Spinal cord (tissue), 9 donors: ENCODE measurements at regions not wholly inside any gene's neighbourhood (a gene's known extent, or its start where the extent isn't known, plus 50 kb on each side); places are given as distances from the start of the nearest gene placed in this dataset.
A peak's percentile ranks its signal among the peaks of the same experiment; 100 is the strongest.

Experiments
- DNase-seq, 6 donors: peaks; one replicate each; pipeline versions ENCODE4 v3.0.0 to v3.0.0-alpha.2; 2013 to 2015; ENCODE audit warnings: low spot score in 6 of 6, low read depth in 4 of 6
- H3K27ac ChIP-seq: one replicate; pipeline ENCODE4 v1.5.1; 2013; ENCODE audit warnings: low read depth, low read length, control low read depth
- H3K27me3 ChIP-seq: one replicate; pipeline ENCODE4 v1.6.1; 2013; ENCODE audit warnings: low read length; ENCODE audit not compliant: control insufficient read depth, insufficient read depth
- H3K36me3 ChIP-seq: one replicate; pipeline ENCODE4 v1.6.1; 2013; ENCODE audit warnings: low read length; ENCODE audit not compliant: control insufficient read depth, insufficient read depth
- H3K4me1 ChIP-seq: one replicate; pipeline ENCODE4 v1.6.1; 2013; ENCODE audit warnings: low read length; ENCODE audit not compliant: control insufficient read depth, insufficient read depth
- H3K4me3 ChIP-seq: one replicate; pipeline ENCODE4 v1.5.1; 2013; ENCODE audit warnings: low read depth, low read length, control low read depth
- H3K9me3 ChIP-seq: one replicate; pipeline ENCODE4 v1.6.1; 2013; ENCODE audit warnings: low read length; ENCODE audit not compliant: control insufficient read depth, insufficient read depth
- WGBS: methylation state at CpG from one replicate; pipeline ENCODE4 v1.1.5; 2013; ENCODE audit warnings: missing lambda C conversion rate; ENCODE audit not compliant: insufficient coverage; 5-methylcytosine and 5-hydroxymethylcytosine counted together
- donor health status: healthy.

DNA sequence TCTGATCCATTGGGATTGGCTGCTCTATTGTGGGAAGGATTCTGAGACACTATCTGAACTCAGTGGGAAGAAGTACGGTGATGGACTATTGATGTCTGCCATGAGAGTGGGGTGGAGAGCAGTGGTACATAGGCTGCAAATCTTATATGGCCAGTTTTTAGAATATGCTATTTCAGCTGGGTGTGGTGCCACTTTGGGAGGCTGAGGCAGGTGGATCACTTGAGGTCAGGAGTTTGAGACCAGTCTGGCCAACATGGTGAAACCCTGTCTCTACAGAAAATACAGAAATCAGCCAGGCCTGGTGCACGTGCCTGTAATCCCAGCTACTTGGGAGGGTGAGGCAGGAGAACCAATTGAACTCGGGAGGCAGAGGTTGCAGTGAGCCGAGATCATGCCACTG, 505.9 kb downstream of the MED13L start:
- Histone ChIP-seq H3K4me1 (no peaks in the 10 kb centered on the region), H3K4me3 (no peak overlapping the region), H3K27me3 (peaks cover 2% of the 10 kb centered on the region), H3K9me3 (no peaks in the 10 kb centered on the region), H3K27ac (no peak overlapping the region), H3K36me3 (no peaks in the 10 kb centered on the region)
- 87% methylated on average over 3 of the region's 4 CpGs for WGBS
- DNase-seq, result no peak

DNA sequence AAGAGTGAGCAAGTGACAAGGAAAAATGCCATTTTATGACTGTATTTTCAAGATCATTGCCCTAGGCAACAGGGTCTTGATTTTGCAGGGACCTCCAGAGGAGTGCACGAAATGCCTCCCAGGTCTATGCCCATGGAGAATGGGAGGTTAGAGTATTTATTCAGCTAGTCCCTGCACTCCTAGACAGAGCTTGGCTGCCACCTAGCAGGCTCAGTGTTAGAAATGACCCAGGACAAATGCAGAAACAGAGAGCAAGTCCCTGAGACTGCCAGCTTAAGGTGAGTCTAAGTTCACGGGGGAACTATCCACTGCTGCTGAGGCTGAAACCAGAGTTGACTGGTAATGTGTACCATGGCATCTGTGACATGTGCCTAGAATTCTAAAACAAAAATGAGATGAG, 506.4 kb downstream of the MED13L start:
- Histone ChIP-seq H3K36me3 (no peaks in the 10 kb centered on the region), H3K27ac (no peak overlapping the region), H3K4me3 (no peak overlapping the region), H3K27me3 (peaks cover 2% of the 10 kb centered on the region), H3K9me3 (no peaks in the 10 kb centered on the region), H3K4me1 (no peaks in the 10 kb centered on the region)
- WGBS, result 47% methylated on average over 1 of the region's 2 CpGs
- peak in 2 of 6 donors; percentile 13 to 41 for DNase-seq

DNA sequence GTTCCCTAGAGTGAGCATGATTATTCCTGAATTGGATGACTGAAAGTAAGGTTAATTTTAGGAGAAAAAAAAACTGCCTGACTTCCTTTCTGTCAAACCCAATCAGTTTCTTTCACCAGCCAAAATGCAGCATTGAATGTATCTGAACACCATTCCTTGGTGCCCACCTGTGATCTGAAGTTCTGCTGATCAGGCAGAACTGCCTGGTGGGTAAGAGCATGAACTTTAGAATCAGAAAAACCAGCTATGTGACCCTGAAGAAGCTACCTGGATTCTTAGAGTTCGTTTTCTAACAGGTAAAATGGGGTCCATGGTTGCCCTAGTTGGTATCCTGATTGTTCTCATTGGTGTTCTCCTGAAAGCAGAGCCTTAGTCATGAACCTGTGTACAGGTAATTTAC, 506.9 kb downstream of the MED13L start:
- no peaks in the 10 kb centered on the region for H3K9me3 ChIP-seq
- H3K4me3 ChIP-seq, result no peak overlapping the region
- no peak for DNase-seq
- WGBS, result 70% methylated on average over 1 of the region's 1 CpG
- no peak overlapping the region for H3K27ac ChIP-seq
- no peaks in the 10 kb centered on the region for H3K4me1 ChIP-seq
- no peaks in the 10 kb centered on the region for H3K36me3 ChIP-seq
- peaks cover 2% of the 10 kb centered on the region for H3K27me3 ChIP-seq

DNA sequence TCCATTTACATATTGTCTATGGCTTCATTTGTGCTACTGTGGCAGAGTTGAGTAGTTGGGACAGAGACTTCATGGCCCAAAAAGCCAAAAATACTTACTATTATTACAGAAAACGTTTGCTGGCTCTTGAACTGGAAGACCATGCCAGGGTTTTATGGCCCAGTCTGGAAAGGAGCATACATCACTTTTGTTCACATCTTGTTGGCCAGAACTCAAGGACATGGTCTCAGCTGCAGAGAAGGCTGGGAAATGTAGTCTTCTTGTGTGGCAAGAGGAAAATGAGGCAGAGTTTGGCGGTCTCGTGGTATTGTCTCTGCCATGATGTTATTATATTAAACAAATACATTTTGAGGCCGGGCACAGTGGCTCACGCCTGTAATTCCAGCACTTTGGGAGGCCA, 509.6 kb downstream of the MED13L start:
- no peaks in the 10 kb centered on the region for H3K4me1 ChIP-seq
- no peak overlapping the region for H3K4me3 ChIP-seq
- no peaks in the 10 kb centered on the region for H3K9me3 ChIP-seq
- no peak for DNase-seq
- H3K27me3 ChIP-seq, result peaks cover 2% of the 10 kb centered on the region
- no CpG with 5 or more reads among the region's 5 CpGs for WGBS
- H3K27ac ChIP-seq, result no peak overlapping the region
- no peaks in the 10 kb centered on the region for H3K36me3 ChIP-seq

DNA sequence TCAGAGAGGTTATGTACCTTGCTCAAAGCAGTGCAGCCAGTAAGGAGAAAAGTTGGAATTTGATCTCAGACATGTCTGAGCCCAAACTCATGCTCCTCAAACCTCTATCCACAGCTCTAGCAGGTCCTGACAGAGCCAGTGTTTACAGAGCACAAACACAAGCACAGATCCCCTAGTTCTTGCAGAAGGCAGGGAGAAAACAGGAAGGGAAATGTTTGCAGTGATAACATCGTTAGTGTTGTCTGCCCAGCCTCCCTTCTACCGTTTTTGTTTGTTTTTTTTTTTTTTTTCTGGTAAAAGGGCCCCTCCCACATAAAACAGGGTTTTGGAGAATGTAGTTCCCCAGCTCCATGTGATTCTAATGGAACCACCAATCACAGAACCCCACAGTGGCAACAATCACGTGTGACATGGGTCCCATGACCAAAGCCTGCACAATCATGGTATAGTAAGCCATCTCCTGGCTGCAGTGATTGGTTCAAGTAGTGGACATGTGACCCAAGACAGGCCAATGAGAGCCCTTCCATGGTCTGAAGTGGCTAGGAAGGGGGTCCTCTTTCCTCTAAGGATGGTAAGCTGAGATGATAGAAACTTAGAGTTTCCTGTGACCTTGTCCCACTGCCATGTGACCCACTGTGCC, 513.4 kb downstream of the MED13L start:
- DNase-seq, result no peak
- peaks cover 2% of the 10 kb centered on the region for H3K27me3 ChIP-seq
- 80% methylated on average over 1 of the region's 3 CpGs for WGBS

DNA sequence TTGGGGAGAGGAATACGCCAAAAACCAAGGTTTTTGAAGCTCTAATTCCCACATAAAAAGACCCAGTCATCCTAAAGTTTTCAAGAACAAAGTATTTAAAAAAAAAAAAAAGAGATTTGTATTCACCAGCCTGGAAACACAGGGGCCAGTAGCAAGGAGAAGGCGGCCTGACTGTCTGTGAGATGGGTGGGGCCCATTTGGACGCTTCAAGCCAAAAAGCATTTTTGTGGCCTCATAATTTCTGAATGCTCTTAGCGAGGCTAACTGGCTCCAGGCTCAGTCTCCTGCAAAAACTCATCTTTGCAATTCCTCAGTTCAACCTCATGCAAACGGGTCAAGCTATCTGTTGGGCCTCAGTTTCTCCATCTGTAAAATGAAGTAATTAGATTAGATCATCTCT, 514.1 kb downstream of the MED13L start:
- Histone ChIP-seq H3K27ac (no peak overlapping the region), H3K4me3 (no peak overlapping the region), H3K9me3 (no peaks in the 10 kb centered on the region), H3K4me1 (no peaks in the 10 kb centered on the region), H3K27me3 (peaks cover 2% of the 10 kb centered on the region), H3K36me3 (no peaks in the 10 kb centered on the region)
- 83% methylated on average over 2 of the region's 5 CpGs for WGBS
- DNase-seq, result no peak

More for the DNA sequence above, 513.4 kb downstream of the MED13L start:
- H3K27ac ChIP-seq, result no peak overlapping the region
- no peak overlapping the region for H3K4me3 ChIP-seq
- no peaks in the 10 kb centered on the region for H3K4me1 ChIP-seq
- no peaks in the 10 kb centered on the region for H3K36me3 ChIP-seq
- no peaks in the 10 kb centered on the region for H3K9me3 ChIP-seq

DNA sequence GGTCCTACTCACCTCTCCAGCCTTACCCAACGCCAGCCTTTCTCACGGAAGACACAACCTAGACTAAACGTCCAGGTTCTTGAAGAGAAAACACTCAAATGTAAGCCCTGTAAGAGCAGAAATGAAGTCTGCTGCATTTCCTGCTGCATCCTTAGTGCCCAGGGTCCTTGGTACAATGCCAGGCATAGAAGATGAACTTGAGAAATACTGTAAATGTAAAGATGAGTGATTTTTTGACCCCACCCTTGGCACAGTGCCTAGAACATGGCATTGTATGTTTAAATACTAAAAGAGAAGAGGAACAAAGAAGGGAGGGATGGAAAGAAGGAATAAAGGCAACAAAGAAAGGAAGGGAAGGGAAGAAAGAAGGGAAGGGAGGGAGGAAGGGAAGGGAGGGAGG, 514.6 kb downstream of the MED13L start:
- H3K36me3 ChIP-seq, result no peaks in the 10 kb centered on the region
- DNase-seq, result no peak
- H3K4me3 ChIP-seq, result no peak overlapping the region
- H3K4me1 ChIP-seq, result no peaks in the 10 kb centered on the region
- H3K9me3 ChIP-seq, result no peaks in the 10 kb centered on the region
- WGBS, result 83% methylated on average over 3 of the region's 3 CpGs
- H3K27me3 ChIP-seq, result peaks cover 2% of the 10 kb centered on the region
- H3K27ac ChIP-seq, result no peak overlapping the region

DNA sequence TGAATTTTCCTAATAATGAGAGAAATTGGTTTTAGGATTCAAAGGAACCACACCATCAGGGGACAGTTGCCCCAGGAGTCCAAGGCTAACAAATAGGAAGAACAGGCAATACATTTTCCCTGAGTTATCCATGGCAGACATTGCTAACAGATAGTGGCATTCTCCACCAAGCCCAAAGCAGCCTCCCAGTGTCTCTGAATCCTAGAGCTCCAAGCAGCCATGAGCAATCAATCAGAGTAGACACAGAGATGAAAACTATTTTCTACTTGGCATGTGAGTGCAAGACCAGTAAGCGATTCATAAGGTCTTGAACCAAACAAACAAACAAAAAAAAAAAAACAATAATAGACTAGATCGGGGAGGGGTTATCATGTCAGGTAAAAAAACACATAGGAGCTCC, 515.7 kb downstream of the MED13L start:
- Histone ChIP-seq H3K4me3 (no peak overlapping the region), H3K36me3 (no peaks in the 10 kb centered on the region), H3K4me1 (no peaks in the 10 kb centered on the region), H3K9me3 (no peaks in the 10 kb centered on the region), H3K27ac (no peak overlapping the region), H3K27me3 (peaks cover 2% of the 10 kb centered on the region)
- WGBS, result no CpG with 5 or more reads among the region's 2 CpGs
- DNase-seq, result no peak

DNA sequence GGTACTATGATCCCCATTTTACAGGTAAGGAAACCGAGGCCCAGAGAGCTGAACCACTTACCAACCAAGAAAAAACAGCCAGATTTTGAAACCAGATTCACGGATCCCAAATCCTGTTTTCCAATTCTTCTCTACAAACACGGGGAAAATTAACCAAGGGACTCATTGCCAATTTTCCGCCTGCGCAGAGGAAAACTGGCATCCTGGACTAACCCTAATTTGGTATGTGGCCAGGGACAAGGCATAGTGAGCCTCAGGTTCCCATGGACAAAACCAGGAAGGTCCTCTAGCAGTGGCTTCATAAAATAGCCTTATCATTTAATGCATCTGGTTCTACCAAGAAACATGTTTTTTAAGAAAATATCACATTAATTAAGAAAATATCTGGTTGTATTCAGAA, 517.3 kb downstream of the MED13L start:
- 73% methylated on average over 5 of the region's 5 CpGs for WGBS
- Histone ChIP-seq H3K27me3 (peaks cover 11% of the 10 kb centered on the region), H3K36me3 (no peaks in the 10 kb centered on the region), H3K4me1 (no peaks in the 10 kb centered on the region), H3K9me3 (no peaks in the 10 kb centered on the region), H3K27ac (no peak overlapping the region), H3K4me3 (no peak overlapping the region)
- no peak for DNase-seq

DNA sequence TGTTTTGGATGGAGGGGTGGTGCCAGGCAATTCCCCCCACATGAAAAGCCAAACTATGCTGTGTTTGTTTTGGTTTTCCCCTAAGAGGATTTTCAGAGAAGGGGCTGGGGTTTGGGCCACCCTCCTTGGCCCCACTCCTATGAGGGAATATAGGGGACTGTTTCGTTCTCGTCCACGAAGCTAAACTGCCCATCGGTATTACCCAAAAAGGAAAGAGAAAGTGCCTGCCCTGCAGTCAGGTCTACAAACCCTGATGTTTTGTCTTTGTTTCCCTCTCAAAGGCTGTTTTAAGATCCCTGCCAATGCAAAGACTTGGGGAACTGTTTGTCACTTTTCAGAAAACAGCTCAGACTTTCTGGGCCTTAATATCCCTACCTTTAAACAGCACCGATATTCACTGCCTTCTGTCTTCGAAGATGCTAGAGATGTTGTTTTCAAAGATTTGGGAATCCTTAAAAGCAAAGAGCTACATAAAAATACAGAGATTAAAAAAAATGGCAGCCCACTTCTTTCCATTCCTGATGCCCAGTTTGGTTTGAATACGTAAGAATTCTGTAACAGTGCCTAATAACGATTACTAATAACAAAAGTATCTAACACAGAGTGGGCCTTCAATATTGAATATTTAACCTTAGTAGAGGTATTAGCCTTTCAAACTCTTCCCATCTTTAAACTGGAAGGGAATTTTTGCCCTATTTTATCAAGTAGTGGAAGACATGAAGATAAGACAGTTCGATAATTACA, 518.4 kb downstream of the MED13L start:
- Histone ChIP-seq H3K4me3 (no peak overlapping the region), H3K4me1 (no peaks in the 10 kb centered on the region), H3K27ac (no peak overlapping the region), H3K36me3 (no peaks in the 10 kb centered on the region), H3K9me3 (no peaks in the 10 kb centered on the region), H3K27me3 (peaks cover 18% of the 10 kb centered on the region)
- no peak for DNase-seq
- WGBS, result 46% methylated on average over 4 of the region's 9 CpGs
